ENCODE measurements at regions not wholly inside any gene's neighbourhood (a gene's known extent, or its start where the extent isn't known, plus 50 kb on each side); places are given as distances from the start of the nearest gene placed in this dataset.

DNA sequence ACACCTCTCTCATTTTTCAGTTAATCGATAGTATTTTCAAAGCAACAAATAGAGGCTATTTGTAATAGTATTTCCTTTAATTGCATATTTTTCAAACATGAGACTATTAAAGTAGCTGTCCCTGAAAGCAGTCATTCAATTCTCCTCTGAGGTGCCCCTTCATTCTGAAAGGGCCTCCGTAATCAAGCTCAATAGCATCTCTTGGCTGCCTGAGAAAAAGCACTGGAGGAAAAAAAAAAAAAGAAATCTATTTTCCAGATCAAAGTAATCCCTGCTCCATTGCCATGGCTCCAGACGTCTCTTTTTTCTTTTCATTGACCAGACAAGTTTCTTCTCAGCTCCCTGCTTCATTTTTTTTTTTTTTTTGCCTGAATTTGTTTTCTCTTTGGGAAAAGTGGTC is 154.5 kb upstream of the BLID start:
- no peak overlapping the region for H3K4me2 ChIP-seq (ENCODE audit: low read length)
- no peak overlapping the region for H3K4me3 ChIP-seq (replicated peaks in 1 of 2; ENCODE audit: low read depth in 1 of 2, low read length in 2 of 2)
- peaks cover 3 to 11% of the 10 kb centered on the region in 2 experiments; a peak in 3 of 4 replicates for H3K4me1 ChIP-seq (ENCODE audit: control insufficient read depth in 1 of 2, insufficient read depth in 2 of 2, low read length in 2 of 2)
- H4K20me1 ChIP-seq (ENCODE audit: insufficient read depth) = no peaks in the 10 kb centered on the region
- H2AFZ ChIP-seq (ENCODE audit: low read depth, low read length, poor library complexity, severe bottlenecking) = no peak overlapping the region
- intact Hi-C loops (cut with micrococcal nuclease) = no loop called here
- no peaks in the 10 kb centered on the region for H3K36me3 ChIP-seq (ENCODE audit: control insufficient read depth in 1 of 2, insufficient read depth in 2 of 2, low read length in 2 of 2)
- RAD21 ChIA-PET (ENCODE audit: low non-redundant PET in 1 of 2, low total read pairs in 2 of 2, uncharacterized antibody in 2 of 2, unreplicated experiment in 2 of 2) = no interaction called here
- H3K79me2 ChIP-seq (ENCODE audit: insufficient read depth, low read length) = no peaks in the 10 kb centered on the region
- ATAC-seq (no peak), DNase-seq (ENCODE audit: low read depth, low spot score) (no peak)
- H3K27me3 ChIP-seq (ENCODE audit: insufficient read depth, low read length) = no peaks in the 10 kb centered on the region
- no peak overlapping the region for H3K9ac ChIP-seq (ENCODE audit: low read length)
- CTCF ChIA-PET = no interaction called here
- no peak overlapping the region for H3K27ac ChIP-seq (ENCODE audit: low read depth, low read length)
- H3K9me2 ChIP-seq (ENCODE audit: insufficient read depth) = no peaks in the 10 kb centered on the region
- H3K9me3 ChIP-seq (ENCODE audit: control insufficient read depth in 1 of 2, insufficient read depth in 1 of 2, low read depth in 1 of 2, low read length in 2 of 2) = no peaks in the 10 kb centered on the region
- POLR2A ChIA-PET = interaction anchor here (0.6 kb wide), 1 partner anchor 90 kb away, joined by 3 read pairs; no protein-coding TSS in a partner anchor
- TF ChIP-seq POLR2A (IDR thresholded peaks at IDR 0.05; ENCODE audit: borderline replicate concordance, extremely low read depth, insufficient read depth, insufficient read length) (no peak), EZH2phosphoT487 (IDR thresholded peaks at IDR 0.05; ENCODE audit: borderline replicate concordance) (no peak), SRF (IDR thresholded peaks at IDR 0.05; ENCODE audit: low read depth) (no peak), YY1 (IDR thresholded peaks at IDR 0.05; ENCODE audit: extremely low read depth, insufficient replicate concordance, low read depth, low read length) (no peak), TCF7L2 (IDR thresholded peaks at IDR 0.05; ENCODE audit: borderline replicate concordance, extremely low read depth, insufficient read depth, insufficient read length) (no peak), CEBPB (IDR thresholded peaks at IDR 0.05; ENCODE audit: low read depth) (no peak)
- TF ChIP-seq, protein P1, sequence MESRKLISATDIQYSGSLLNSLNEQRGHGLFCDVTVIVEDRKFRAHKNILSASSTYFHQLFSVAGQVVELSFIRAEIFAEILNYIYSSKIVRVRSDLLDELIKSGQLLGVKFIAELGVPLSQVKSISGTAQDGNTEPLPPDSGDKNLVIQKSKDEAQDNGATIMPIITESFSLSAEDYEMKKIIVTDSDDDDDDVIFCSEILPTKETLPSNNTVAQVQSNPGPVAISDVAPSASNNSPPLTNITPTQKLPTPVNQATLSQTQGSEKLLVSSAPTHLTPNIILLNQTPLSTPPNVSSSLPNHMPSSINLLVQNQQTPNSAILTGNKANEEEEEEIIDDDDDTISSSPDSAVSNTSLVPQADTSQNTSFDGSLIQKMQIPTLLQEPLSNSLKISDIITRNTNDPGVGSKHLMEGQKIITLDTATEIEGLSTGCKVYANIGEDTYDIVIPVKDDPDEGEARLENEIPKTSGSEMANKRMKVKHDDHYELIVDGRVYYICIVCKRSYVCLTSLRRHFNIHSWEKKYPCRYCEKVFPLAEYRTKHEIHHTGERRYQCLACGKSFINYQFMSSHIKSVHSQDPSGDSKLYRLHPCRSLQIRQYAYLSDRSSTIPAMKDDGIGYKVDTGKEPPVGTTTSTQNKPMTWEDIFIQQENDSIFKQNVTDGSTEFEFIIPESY (IDR thresholded peaks at IDR 0.05; ENCODE audit: extremely low read depth, insufficient replicate concordance, low read length) = no peak
- BruUV-seq (replicated peaks) = no TSS peak

DNA sequence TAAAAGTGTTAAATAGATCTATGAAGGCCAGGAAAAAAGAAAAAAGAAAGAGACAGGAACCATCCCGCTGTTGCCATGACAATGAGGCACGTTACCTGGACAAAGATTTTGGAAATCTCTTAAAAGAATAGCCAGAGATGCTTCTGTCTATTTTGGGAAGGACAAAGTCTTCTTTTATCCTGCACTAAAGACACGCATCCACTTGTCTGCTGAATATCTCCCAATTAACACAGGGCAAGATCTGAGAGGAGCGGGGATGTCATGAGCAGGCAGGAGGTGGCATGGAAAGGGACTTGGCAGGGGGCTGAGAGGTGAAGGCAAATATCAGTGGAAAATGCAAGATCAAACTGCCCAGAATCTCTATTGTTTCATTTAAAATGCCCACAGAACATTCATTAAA is 153.8 kb upstream of the BLID start:
- ChIA-PET RAD21 (ENCODE audit: low non-redundant PET in 1 of 2, low total read pairs in 2 of 2, uncharacterized antibody in 2 of 2, unreplicated experiment in 2 of 2) (no interaction called here), CTCF (no interaction called here), POLR2A (no interaction called here)
- H3K27ac ChIP-seq (ENCODE audit: low read depth, low read length) = no peak overlapping the region
- H4K20me1 ChIP-seq (ENCODE audit: insufficient read depth) = no peaks in the 10 kb centered on the region
- no peaks in the 10 kb centered on the region for H3K9me2 ChIP-seq (ENCODE audit: insufficient read depth)
- DNase-seq (ENCODE audit: low read depth, low spot score) (no peak), ATAC-seq (no peak)
- no peak overlapping the region for H2AFZ ChIP-seq (ENCODE audit: low read depth, low read length, poor library complexity, severe bottlenecking)
- H3K36me3 ChIP-seq (ENCODE audit: control insufficient read depth in 1 of 2, insufficient read depth in 2 of 2, low read length in 2 of 2) = no peaks in the 10 kb centered on the region
- no TSS peak for BruUV-seq (replicated peaks)
- peaks cover 3 to 11% of the 10 kb centered on the region in 2 experiments; a peak in 3 of 4 replicates for H3K4me1 ChIP-seq (ENCODE audit: control insufficient read depth in 1 of 2, insufficient read depth in 2 of 2, low read length in 2 of 2)
- no peak overlapping the region for H3K9ac ChIP-seq (ENCODE audit: low read length)
- no peaks in the 10 kb centered on the region for H3K27me3 ChIP-seq (ENCODE audit: insufficient read depth, low read length)
- H3K4me2 ChIP-seq (ENCODE audit: low read length) = no peak overlapping the region
- no peaks in the 10 kb centered on the region for H3K9me3 ChIP-seq (ENCODE audit: control insufficient read depth in 1 of 2, insufficient read depth in 1 of 2, low read depth in 1 of 2, low read length in 2 of 2)
- intact Hi-C loops (cut with micrococcal nuclease) = no loop called here
- H3K79me2 ChIP-seq (ENCODE audit: insufficient read depth, low read length) = no peaks in the 10 kb centered on the region
- no peak overlapping the region for H3K4me3 ChIP-seq (replicated peaks in 1 of 2; ENCODE audit: low read depth in 1 of 2, low read length in 2 of 2)
- TF ChIP-seq, protein P2, sequence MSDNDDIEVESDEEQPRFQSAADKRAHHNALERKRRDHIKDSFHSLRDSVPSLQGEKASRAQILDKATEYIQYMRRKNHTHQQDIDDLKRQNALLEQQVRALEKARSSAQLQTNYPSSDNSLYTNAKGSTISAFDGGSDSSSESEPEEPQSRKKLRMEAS (IDR thresholded peaks at IDR 0.05) = no peak
- TF ChIP-seq, protein P3, sequence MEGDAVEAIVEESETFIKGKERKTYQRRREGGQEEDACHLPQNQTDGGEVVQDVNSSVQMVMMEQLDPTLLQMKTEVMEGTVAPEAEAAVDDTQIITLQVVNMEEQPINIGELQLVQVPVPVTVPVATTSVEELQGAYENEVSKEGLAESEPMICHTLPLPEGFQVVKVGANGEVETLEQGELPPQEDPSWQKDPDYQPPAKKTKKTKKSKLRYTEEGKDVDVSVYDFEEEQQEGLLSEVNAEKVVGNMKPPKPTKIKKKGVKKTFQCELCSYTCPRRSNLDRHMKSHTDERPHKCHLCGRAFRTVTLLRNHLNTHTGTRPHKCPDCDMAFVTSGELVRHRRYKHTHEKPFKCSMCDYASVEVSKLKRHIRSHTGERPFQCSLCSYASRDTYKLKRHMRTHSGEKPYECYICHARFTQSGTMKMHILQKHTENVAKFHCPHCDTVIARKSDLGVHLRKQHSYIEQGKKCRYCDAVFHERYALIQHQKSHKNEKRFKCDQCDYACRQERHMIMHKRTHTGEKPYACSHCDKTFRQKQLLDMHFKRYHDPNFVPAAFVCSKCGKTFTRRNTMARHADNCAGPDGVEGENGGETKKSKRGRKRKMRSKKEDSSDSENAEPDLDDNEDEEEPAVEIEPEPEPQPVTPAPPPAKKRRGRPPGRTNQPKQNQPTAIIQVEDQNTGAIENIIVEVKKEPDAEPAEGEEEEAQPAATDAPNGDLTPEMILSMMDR (IDR thresholded peaks at IDR 0.05 in 2 of 3, conservative IDR thresholded peaks at IDR 0.05 in 1 of 3; ENCODE audit: borderline replicate concordance in 1 of 3, insufficient read depth in 1 of 3, low read depth in 2 of 3, low read length in 2 of 3) = no peak
- TF ChIP-seq SRF (IDR thresholded peaks at IDR 0.05; ENCODE audit: low read depth) = no peak
- TF ChIP-seq ZFX (IDR thresholded peaks at IDR 0.05) = no peak
- TF ChIP-seq RAD21 (IDR thresholded peaks at IDR 0.05; ENCODE audit: low read depth) = no peak
- TF ChIP-seq, protein P1 (IDR thresholded peaks at IDR 0.05; ENCODE audit: extremely low read depth, insufficient replicate concordance, low read length) = no peak
- no peak for TF ChIP-seq EZH2phosphoT487 (IDR thresholded peaks at IDR 0.05; ENCODE audit: borderline replicate concordance)

Measured in HCT116 (cell line).